Loucy (cell line): ENCODE measurements at regions not wholly inside any gene's neighbourhood (a gene's known extent, or its start where the extent isn't known, plus 50 kb on each side); places are given as distances from the start of the nearest gene placed in this dataset.

Experiments used
- H2AFZ ChIP-seq: fragments of 200-600 bp; sonication (generic); 2 replicates; pipeline ENCODE4 v1.6.0; 2016; ENCODE audit warnings: antibody characterized with exemption, mild to moderate bottlenecking, low read length, moderate library complexity
- H3F3A ChIP-seq: fragments of 200-600 bp; 2 replicates; pipeline ENCODE4 v1.6.0; 2016; ENCODE audit warnings: antibody characterized with exemption, low read depth, mild to moderate bottlenecking
- H3K27me3 ChIP-seq: fragments of 200-600 bp; sonication (generic); 2 replicates; pipeline ENCODE4 v1.6.1; 2014; ENCODE audit warnings: low read length, mild to moderate bottlenecking; ENCODE audit not compliant: insufficient read depth, poor library complexity, severe bottlenecking
- H3K36me3 ChIP-seq: fragments of 200-600 bp; sonication (generic); 2 replicates; pipeline ENCODE4 v1.6.1; 2016; ENCODE audit warnings: low read length; ENCODE audit not compliant: insufficient read depth
- H3K4me1 ChIP-seq: fragments of 200-600 bp; sonication (generic); 2 replicates; pipeline ENCODE4 v1.5.1; 2014; ENCODE audit warnings: low read length, mild to moderate bottlenecking; ENCODE audit not compliant: insufficient read depth, poor library complexity, severe bottlenecking
- H3K4me2 ChIP-seq: fragments of 200-600 bp; sonication (generic); 2 replicates; pipeline ENCODE4 v1.6.0; 2014; ENCODE audit warnings: antibody characterized with exemption, low read length, low read depth, mild to moderate bottlenecking; ENCODE audit not compliant: poor library complexity, severe bottlenecking
- H3K4me3 ChIP-seq: fragments of 200-600 bp; sonication (generic); 2 replicates; pipeline ENCODE4 v1.5.1; 2014; ENCODE audit warnings: low read length, mild to moderate bottlenecking, mixed read lengths; ENCODE audit not compliant: poor library complexity, severe bottlenecking
- H3K79me2 ChIP-seq: fragments of 200-600 bp; sonication (generic); 2 replicates; pipeline ENCODE4 v1.6.1; 2014; ENCODE audit warnings: low read length; ENCODE audit not compliant: insufficient read depth
- H3K9ac ChIP-seq: fragments of 200-600 bp; sonication (generic); 2 replicates; pipeline ENCODE4 v1.6.0; 2014; ENCODE audit warnings: mild to moderate bottlenecking, low read depth, low read length, moderate library complexity; ENCODE audit not compliant: poor library complexity, severe bottlenecking
- H3K9me2 ChIP-seq: fragments of 200-600 bp; sonication (generic); replicated peaks from 2 replicates; pipeline ENCODE4 v1.6.1; 2016; ENCODE audit warnings: low read depth, low read length, mixed read lengths
- H3K9me3 ChIP-seq: fragments of 200-600 bp; sonication (generic); 2 replicates; pipeline ENCODE4 v1.6.1; 2014; ENCODE audit warnings: mild to moderate bottlenecking, antibody characterized with exemption, low read length, low read depth; ENCODE audit not compliant: insufficient read depth
- H4K20me1 ChIP-seq: fragments of 200-600 bp; sonication (generic); 2 replicates; pipeline ENCODE4 v1.6.0; 2014; ENCODE audit warnings: antibody characterized with exemption, low read length, mild to moderate bottlenecking; ENCODE audit not compliant: insufficient read depth, poor library complexity, severe bottlenecking
- EZH2phosphoT487 ChIP-seq: fragments of 200-600 bp; IDR thresholded peaks from 2 replicates; pipeline ENCODE4 v1.6.1; 2018; ENCODE audit warnings: antibody characterized with exemption, mild to moderate bottlenecking, moderate library complexity, borderline replicate concordance
- TF ChIP-seq, protein P1 (sequence below): fragments of 200-600 bp; sonication (generic); conservative IDR thresholded peaks from 2 replicates; pipeline ENCODE4 v1.5.1; 2014; ENCODE audit warnings: mild to moderate bottlenecking, antibody characterized with exemption, low read length

DNA sequence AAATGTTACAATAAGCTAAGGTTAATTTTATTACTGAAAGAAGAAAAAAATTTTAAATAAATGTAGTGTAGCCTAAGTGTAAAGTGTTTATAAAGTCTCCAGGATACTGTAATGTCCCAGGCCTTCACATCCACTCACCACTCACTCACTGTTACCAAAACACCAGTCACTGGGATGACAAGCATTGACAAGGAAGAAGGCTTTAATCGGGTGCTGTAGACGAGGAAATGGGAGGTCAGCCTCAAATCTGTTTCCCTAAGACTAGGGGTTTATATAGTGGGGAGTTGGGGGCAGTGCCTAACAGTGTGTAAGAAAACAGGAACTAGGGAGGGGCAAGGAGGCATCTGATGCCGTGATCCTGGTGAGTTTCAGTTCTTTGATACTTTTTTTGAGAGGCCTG is 69.4 kb downstream of the CHRM3 start:
- Histone ChIP-seq H3K4me2 (no peak overlapping the region), H2AFZ (no peak overlapping the region), H3K36me3 (no peaks in the 10 kb centered on the region), H3K9ac (no peak overlapping the region), H3K27me3 (no peaks in the 10 kb centered on the region), H3K4me1 (no peaks in the 10 kb centered on the region), H3K9me3 (no peaks in the 10 kb centered on the region; the same call in 1 of the 2 replicates), H3K9me2 (no peaks in the 10 kb centered on the region), H3K79me2 (no peaks in the 10 kb centered on the region), H4K20me1 (no peaks in the 10 kb centered on the region), H3F3A (no peaks in the 10 kb centered on the region), H3K4me3 (no peak overlapping the region)
- TF ChIP-seq, protein P1, sequence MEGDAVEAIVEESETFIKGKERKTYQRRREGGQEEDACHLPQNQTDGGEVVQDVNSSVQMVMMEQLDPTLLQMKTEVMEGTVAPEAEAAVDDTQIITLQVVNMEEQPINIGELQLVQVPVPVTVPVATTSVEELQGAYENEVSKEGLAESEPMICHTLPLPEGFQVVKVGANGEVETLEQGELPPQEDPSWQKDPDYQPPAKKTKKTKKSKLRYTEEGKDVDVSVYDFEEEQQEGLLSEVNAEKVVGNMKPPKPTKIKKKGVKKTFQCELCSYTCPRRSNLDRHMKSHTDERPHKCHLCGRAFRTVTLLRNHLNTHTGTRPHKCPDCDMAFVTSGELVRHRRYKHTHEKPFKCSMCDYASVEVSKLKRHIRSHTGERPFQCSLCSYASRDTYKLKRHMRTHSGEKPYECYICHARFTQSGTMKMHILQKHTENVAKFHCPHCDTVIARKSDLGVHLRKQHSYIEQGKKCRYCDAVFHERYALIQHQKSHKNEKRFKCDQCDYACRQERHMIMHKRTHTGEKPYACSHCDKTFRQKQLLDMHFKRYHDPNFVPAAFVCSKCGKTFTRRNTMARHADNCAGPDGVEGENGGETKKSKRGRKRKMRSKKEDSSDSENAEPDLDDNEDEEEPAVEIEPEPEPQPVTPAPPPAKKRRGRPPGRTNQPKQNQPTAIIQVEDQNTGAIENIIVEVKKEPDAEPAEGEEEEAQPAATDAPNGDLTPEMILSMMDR: no peak
- no peak for TF ChIP-seq EZH2phosphoT487

DNA sequence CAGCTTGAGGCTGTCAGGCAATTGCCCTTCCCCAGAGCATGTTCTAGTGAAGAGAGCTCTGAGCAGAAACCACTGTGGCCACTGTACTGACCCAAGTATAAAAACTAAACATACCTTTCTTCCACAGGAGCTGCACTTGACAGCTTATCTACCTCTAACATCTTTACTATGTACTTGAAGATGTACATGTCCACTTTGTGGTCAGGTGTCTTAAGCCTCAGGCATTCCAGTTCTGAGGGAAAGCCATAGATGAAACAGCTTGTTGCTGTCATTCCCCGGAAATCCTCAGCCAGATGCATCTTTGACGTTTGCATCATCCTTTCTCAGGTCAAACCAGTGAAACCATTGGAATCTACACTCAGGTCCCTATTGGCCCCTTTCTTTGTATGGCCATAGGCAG is 70.4 kb downstream of the CHRM3 start:
- Histone ChIP-seq H3K4me2 (no peak overlapping the region), H3K4me3 (no peak overlapping the region), H2AFZ (no peak overlapping the region), H3K4me1 (no peaks in the 10 kb centered on the region), H3K79me2 (no peaks in the 10 kb centered on the region), H3K36me3 (no peaks in the 10 kb centered on the region), H3K27me3 (no peaks in the 10 kb centered on the region), H3F3A (no peaks in the 10 kb centered on the region), H3K9ac (no peak overlapping the region), H3K9me2 (no peaks in the 10 kb centered on the region), H4K20me1 (no peaks in the 10 kb centered on the region), H3K9me3 (no peaks in the 10 kb centered on the region; the same call in 1 of the 2 replicates)
- no peak for TF ChIP-seq EZH2phosphoT487
- TF ChIP-seq, protein P1: no peak

DNA sequence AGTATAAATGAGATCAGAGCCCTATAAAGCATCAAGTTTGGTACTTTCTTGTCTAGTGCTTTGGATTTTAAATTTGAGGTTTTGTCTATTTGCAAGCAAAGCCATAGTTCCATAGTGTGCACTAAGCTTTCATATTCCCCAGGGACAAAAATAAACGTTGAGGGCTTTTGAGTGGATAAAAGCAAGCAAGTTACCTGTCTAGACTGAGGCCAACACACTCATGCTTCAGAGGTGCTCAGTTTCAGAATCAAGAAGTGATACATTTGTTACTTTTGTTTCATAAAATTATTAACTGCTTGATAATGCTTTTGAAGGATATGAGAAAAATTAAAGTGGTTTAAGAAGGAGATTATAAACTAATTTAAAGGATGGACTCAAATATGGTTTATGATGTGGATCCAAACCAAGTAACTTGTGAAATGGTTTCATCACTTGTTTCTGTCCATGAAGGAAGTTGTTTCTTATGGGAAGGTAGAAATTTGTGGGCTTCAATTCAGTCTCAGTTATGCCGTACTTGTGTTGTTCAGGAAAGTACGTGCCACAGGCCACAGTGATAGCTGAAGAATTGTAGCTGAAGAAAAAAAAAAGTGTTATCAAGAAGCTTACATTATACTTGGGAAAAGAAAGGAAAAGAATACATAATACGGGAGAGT is 71.2 kb downstream of the CHRM3 start:
- Histone ChIP-seq H3K9me3 (no peaks in the 10 kb centered on the region; the same call in 1 of the 2 replicates), H3K4me2 (no peak overlapping the region), H4K20me1 (no peaks in the 10 kb centered on the region), H2AFZ (no peak overlapping the region), H3F3A (no peaks in the 10 kb centered on the region), H3K79me2 (no peaks in the 10 kb centered on the region), H3K9me2 (no peaks in the 10 kb centered on the region), H3K27me3 (no peaks in the 10 kb centered on the region), H3K4me1 (no peaks in the 10 kb centered on the region), H3K9ac (no peak overlapping the region), H3K36me3 (no peaks in the 10 kb centered on the region), H3K4me3 (no peak overlapping the region)
- TF ChIP-seq EZH2phosphoT487: no peak

DNA sequence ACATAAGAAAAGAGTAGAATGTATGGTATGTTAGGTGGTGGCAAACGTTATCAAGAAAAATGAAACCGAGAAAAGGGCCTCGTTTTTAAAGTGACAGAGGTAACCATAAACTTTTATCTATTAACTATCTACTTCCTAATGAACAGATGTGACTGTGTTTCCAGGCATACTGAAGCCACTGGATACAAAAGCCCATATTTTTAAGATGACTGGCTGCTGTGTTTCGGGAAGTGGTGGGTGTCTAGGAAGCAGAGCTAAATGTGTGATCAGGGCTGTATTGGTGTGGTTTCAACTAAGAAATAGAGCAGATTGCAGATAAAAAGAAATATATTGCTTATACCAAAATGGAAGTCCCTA is 71.8 kb downstream of the CHRM3 start:
- no peak overlapping the region for H3K4me3 ChIP-seq
- H2AFZ ChIP-seq: no peak overlapping the region
- no peaks in the 10 kb centered on the region; the same call in 1 of the 2 replicates for H3K9me3 ChIP-seq
- H3K4me1 ChIP-seq: no peaks in the 10 kb centered on the region
- no peaks in the 10 kb centered on the region for H3K36me3 ChIP-seq
- H3K4me2 ChIP-seq: no peak overlapping the region
- no peaks in the 10 kb centered on the region for H3K79me2 ChIP-seq
- no peaks in the 10 kb centered on the region for H3F3A ChIP-seq
- no peaks in the 10 kb centered on the region for H3K9me2 ChIP-seq
- H3K27me3 ChIP-seq: no peaks in the 10 kb centered on the region
- TF ChIP-seq, protein P1: no peak
- TF ChIP-seq EZH2phosphoT487: no peak
- no peak overlapping the region for H3K9ac ChIP-seq
- H4K20me1 ChIP-seq: no peaks in the 10 kb centered on the region
